ENCODE measurements at regions not wholly inside any gene's neighbourhood (a gene's known extent, or its start where the extent isn't known, plus 50 kb on each side); places are given as distances from the start of the nearest gene placed in this dataset.

- no peak for DNase-seq
These were observed 106.4 kb upstream of the LPP start for GRCh38 chr3:188047536-188047935.

- no peak for DNase-seq
These were observed 104.1 kb upstream of the LPP start for GRCh38 chr3:188049606-188050530.

- no peak for DNase-seq
These were observed 102.2 kb upstream of the LPP start for GRCh38 chr3:188051801-188052168.

GRCh38 chr3:188052169-188053035 lies 101.6 kb upstream of the LPP start:
- peak; percentile 88 for DNase-seq

- DNase-seq: no peak
These were observed 101.0 kb upstream of the LPP start for GRCh38 chr3:188053036-188053340.

- no peak for DNase-seq
These were observed 100.1 kb upstream of the LPP start for GRCh38 chr3:188053710-188054380.

- no peak for DNase-seq
These were observed 99.4 kb upstream of the LPP start for GRCh38 chr3:188054541-188054940.

GRCh38 chr3:188055388-188055787 lies 98.6 kb upstream of the LPP start:
- no peak for DNase-seq

GRCh38 chr3:188057124-188057523 lies 96.8 kb upstream of the LPP start:
- no peak for DNase-seq

GRCh38 chr3:188058569-188059184 lies 95.3 kb upstream of the LPP start:
- no peak for DNase-seq

- DNase-seq: no peak
These were observed 94.6 kb upstream of the LPP start for GRCh38 chr3:188059351-188059750.

- no peak for DNase-seq
These were observed 93.6 kb upstream of the LPP start for GRCh38 chr3:188060264-188060835.

- DNase-seq: no peak
These were observed 93.0 kb upstream of the LPP start for GRCh38 chr3:188060840-188061544.

GRCh38 chr3:188062216-188062615 lies 91.7 kb upstream of the LPP start:
- no peak for DNase-seq

GRCh38 chr3:188064831-188065493 lies 89.0 kb upstream of the LPP start:
- DNase-seq: no peak

- no peak for DNase-seq
These were observed 87.8 kb upstream of the LPP start for GRCh38 chr3:188066141-188066540.

GRCh38 chr3:188067932-188068331 lies 86.0 kb upstream of the LPP start:
- DNase-seq: no peak

- no peak for DNase-seq
These were observed 85.6 kb upstream of the LPP start for GRCh38 chr3:188068342-188068741.

GRCh38 chr3:188071636-188072035 lies 82.3 kb upstream of the LPP start:
- DNase-seq: no peak

GRCh38 chr3:188076176-188076575 lies 77.8 kb upstream of the LPP start:
- DNase-seq: no peak

- no peak for DNase-seq
These were observed 76.7 kb upstream of the LPP start for GRCh38 chr3:188077160-188077799.

Measured in femur (tissue), 1 donor.